DND-41 (cell line): ENCODE measurements at regions not wholly inside any gene's neighbourhood (a gene's known extent, or its start where the extent isn't known, plus 50 kb on each side); places are given as distances from the start of the nearest gene placed in this dataset.

ENCODE experiments used
- EZH2 ChIP-seq: IDR thresholded peaks from 3 replicates; pipeline ENCODE4 v1.6.1; 2012; ENCODE audit warnings: borderline replicate concordance, low read depth, mild to moderate bottlenecking, moderate library complexity, low read length, inconsistent platforms; ENCODE audit not compliant: severe bottlenecking
- TF ChIP-seq, protein P1 (sequence below): IDR thresholded peaks from 2 replicates; pipeline ENCODE4 v1.5.1; 2012; ENCODE audit warnings: borderline replicate concordance, low read length, moderate library complexity, mild to moderate bottlenecking; ENCODE audit not compliant: poor library complexity, severe bottlenecking; ENCODE audit errors: extremely low read depth

DNA sequence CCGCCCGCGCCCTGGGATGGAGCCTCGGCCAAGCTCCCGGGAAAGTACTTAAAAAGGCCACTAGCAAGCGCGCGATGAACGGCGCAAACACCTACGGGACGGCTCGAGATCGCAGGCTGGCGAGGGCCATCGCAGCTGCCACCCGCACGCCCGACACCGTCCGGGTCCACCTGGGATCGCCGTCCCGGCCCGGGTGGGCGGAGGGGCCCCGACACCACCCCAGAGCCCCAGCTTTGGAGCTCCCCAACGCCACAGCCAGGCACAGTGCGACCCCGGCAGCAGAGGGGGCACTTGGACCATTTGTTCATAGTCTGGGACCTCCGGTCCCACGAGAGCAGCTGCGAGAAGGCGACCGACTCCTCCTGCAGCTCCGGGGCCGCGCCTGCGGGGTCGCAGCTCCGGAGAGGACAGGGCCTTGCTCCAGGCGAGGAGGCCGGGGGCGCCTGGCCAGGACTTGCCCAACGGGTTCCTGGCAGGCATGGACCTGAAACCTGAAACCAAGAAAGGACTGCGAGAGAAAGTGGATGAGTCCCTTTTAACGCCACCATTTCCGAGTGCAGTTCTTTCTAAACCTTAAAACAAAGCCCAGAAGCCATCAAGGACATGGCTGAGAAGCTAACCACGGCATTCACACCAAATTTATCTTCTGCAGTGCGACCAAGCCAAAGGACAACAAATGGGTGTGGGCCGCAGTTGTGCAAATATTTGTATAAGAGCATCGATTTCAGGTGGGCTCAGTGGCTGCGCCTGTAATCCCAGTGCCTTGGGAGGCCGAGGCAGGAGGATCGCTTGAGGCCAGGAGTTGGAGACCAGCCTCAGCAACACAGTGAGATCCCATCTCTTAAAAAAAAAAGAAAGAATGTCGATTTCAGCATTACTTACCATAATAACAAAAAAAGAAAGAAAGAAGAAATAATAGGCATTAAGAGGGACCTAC lies 54.0 kb upstream of the IMP4 start:
- TF ChIP-seq, protein P1, sequence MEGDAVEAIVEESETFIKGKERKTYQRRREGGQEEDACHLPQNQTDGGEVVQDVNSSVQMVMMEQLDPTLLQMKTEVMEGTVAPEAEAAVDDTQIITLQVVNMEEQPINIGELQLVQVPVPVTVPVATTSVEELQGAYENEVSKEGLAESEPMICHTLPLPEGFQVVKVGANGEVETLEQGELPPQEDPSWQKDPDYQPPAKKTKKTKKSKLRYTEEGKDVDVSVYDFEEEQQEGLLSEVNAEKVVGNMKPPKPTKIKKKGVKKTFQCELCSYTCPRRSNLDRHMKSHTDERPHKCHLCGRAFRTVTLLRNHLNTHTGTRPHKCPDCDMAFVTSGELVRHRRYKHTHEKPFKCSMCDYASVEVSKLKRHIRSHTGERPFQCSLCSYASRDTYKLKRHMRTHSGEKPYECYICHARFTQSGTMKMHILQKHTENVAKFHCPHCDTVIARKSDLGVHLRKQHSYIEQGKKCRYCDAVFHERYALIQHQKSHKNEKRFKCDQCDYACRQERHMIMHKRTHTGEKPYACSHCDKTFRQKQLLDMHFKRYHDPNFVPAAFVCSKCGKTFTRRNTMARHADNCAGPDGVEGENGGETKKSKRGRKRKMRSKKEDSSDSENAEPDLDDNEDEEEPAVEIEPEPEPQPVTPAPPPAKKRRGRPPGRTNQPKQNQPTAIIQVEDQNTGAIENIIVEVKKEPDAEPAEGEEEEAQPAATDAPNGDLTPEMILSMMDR = no peak
- no peak for TF ChIP-seq EZH2
